ENCODE measurements at regions not wholly inside any gene's neighbourhood (a gene's known extent, or its start where the extent isn't known, plus 50 kb on each side); places are given as distances from the start of the nearest gene placed in this dataset.

GRCh38 chr2:71897836-71898235, 249.8 kb downstream of the CYP26B1 start:
- TF ChIP-seq EZH2 (IDR thresholded peaks at IDR 0.05; ENCODE audit: insufficient read depth, poor library complexity, severe bottlenecking) (no peak), EZH2phosphoT487 (IDR thresholded peaks at IDR 0.05; ENCODE audit: insufficient read depth, low read depth) (no peak)

Measured in GM23248 (cell line).